ENCODE measurements at regions not wholly inside any gene's neighbourhood (a gene's known extent, or its start where the extent isn't known, plus 50 kb on each side); places are given as distances from the start of the nearest gene placed in this dataset.
A peak's percentile ranks its signal among the peaks of the same experiment; 100 is the strongest.

DNA sequence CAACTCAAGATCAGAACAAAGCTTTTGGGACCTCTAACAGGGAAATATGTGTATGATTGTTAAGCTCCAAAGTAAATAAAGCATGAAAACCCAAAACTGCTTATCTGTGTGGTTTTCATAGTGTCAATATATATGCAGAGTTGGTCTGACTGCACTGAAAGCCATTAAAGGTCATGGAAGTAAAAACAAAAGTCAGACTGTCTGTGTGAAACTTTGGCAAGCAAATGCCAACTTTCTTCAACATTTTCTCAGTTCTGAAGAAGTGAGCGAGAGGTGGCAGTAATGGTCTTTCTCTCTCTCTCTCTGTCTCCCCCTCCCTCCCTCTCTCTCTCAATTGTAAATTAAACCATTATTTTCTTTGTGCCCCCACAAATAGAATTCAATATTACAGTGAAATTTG lies 100.1 kb upstream of the S1PR1 start (continued):
- TF ChIP-seq, protein P1, sequence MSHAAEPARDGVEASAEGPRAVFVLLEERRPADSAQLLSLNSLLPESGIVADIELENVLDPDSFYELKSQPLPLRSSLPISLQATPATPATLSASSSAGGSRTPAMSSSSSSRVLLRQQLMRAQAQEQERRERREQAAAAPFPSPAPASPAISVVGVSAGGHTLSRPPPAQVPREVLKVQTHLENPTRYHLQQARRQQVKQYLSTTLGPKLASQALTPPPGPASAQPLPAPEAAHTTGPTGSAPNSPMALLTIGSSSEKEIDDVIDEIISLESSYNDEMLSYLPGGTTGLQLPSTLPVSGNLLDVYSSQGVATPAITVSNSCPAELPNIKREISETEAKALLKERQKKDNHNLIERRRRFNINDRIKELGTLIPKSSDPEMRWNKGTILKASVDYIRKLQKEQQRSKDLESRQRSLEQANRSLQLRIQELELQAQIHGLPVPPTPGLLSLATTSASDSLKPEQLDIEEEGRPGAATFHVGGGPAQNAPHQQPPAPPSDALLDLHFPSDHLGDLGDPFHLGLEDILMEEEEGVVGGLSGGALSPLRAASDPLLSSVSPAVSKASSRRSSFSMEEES (CRISPR knock-in tag; IDR thresholded peaks at IDR 0.05) = no peak
- TF ChIP-seq ZNF879 (CRISPR knock-in tag; IDR thresholded peaks at IDR 0.05) (no peak), ZNF816 (CRISPR knock-in tag; IDR thresholded peaks at IDR 0.05; ENCODE audit: borderline replicate concordance) (no peak), ZFY (CRISPR knock-in tag; IDR thresholded peaks at IDR 0.05) (no peak), FOXO1 (CRISPR knock-in tag; IDR thresholded peaks at IDR 0.05) (peak; percentile 11; the same call in 1 of the 2 replicates), ZNF660 (CRISPR knock-in tag; IDR thresholded peaks at IDR 0.05; ENCODE audit: borderline replicate concordance, low read depth) (no peak), HOXA7 (CRISPR knock-in tag; IDR thresholded peaks at IDR 0.05) (no peak), ZNF263 (CRISPR knock-in tag; IDR thresholded peaks at IDR 0.05) (no peak), SALL1 (CRISPR knock-in tag; IDR thresholded peaks at IDR 0.05) (peak; percentile 52; the same call in 1 of the 2 replicates), PCBP2 (optimal IDR thresholded peaks at IDR 0.05; ENCODE audit: low read depth, low read length, poor library complexity, severe bottlenecking) (no peak), KMT2A (CRISPR knock-in tag; IDR thresholded peaks at IDR 0.05) (no peak), SP5 (CRISPR knock-in tag; IDR thresholded peaks at IDR 0.05; ENCODE audit: borderline replicate concordance, low read depth) (no peak), HES4 (CRISPR knock-in tag; IDR thresholded peaks at IDR 0.05; ENCODE audit: borderline replicate concordance) (no peak), ZNF501 (CRISPR knock-in tag; IDR thresholded peaks at IDR 0.05) (no peak), ZNF552 (CRISPR knock-in tag; IDR thresholded peaks at IDR 0.05; ENCODE audit: borderline replicate concordance) (no peak), ZBTB20 (CRISPR knock-in tag; IDR thresholded peaks at IDR 0.05; ENCODE audit: borderline replicate concordance, low read depth) (peak; percentile 56; the same call in 1 of the 2 replicates), ZSCAN20 (CRISPR knock-in tag; IDR thresholded peaks at IDR 0.05; ENCODE audit: borderline replicate concordance) (no peak), ZFP62 (CRISPR knock-in tag; IDR thresholded peaks at IDR 0.05) (no peak), SRY (CRISPR knock-in tag; IDR thresholded peaks at IDR 0.05) (no peak), NCOR1 (IDR thresholded peaks at IDR 0.05; ENCODE audit: borderline replicate concordance, low read length) (peak; percentile 47; the same call in 1 of the 2 replicates), SRF (IDR thresholded peaks at IDR 0.05; ENCODE audit: low read depth, low read length) (0 out of 2 replicates have a peak, but pooled peaks have one; percentile 51), ZNF557 (CRISPR knock-in tag; IDR thresholded peaks at IDR 0.05) (no peak)
- TF ChIP-seq, protein P2, sequence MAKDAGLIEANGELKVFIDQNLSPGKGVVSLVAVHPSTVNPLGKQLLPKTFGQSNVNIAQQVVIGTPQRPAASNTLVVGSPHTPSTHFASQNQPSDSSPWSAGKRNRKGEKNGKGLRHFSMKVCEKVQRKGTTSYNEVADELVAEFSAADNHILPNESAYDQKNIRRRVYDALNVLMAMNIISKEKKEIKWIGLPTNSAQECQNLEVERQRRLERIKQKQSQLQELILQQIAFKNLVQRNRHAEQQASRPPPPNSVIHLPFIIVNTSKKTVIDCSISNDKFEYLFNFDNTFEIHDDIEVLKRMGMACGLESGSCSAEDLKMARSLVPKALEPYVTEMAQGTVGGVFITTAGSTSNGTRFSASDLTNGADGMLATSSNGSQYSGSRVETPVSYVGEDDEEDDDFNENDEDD (CRISPR knock-in tag; IDR thresholded peaks at IDR 0.05; ENCODE audit: borderline replicate concordance) = no peak
- TF ChIP-seq, protein P3, sequence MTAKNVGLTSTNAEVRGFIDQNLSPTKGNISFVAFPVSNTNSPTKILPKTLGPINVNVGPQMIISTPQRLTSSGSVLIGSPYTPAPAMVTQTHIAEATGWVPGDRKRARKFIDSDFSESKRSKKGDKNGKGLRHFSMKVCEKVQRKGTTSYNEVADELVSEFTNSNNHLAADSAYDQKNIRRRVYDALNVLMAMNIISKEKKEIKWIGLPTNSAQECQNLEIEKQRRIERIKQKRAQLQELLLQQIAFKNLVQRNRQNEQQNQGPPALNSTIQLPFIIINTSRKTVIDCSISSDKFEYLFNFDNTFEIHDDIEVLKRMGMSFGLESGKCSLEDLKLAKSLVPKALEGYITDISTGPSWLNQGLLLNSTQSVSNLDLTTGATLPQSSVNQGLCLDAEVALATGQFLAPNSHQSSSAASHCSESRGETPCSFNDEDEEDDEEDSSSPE (CRISPR knock-in tag; IDR thresholded peaks at IDR 0.05) = no peak
- TF ChIP-seq, protein P4, sequence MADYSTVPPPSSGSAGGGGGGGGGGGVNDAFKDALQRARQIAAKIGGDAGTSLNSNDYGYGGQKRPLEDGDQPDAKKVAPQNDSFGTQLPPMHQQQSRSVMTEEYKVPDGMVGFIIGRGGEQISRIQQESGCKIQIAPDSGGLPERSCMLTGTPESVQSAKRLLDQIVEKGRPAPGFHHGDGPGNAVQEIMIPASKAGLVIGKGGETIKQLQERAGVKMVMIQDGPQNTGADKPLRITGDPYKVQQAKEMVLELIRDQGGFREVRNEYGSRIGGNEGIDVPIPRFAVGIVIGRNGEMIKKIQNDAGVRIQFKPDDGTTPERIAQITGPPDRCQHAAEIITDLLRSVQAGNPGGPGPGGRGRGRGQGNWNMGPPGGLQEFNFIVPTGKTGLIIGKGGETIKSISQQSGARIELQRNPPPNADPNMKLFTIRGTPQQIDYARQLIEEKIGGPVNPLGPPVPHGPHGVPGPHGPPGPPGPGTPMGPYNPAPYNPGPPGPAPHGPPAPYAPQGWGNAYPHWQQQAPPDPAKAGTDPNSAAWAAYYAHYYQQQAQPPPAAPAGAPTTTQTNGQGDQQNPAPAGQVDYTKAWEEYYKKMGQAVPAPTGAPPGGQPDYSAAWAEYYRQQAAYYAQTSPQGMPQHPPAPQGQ (CRISPR knock-in tag; IDR thresholded peaks at IDR 0.05; ENCODE audit: borderline replicate concordance) = no peak
- TF ChIP-seq, protein P5, sequence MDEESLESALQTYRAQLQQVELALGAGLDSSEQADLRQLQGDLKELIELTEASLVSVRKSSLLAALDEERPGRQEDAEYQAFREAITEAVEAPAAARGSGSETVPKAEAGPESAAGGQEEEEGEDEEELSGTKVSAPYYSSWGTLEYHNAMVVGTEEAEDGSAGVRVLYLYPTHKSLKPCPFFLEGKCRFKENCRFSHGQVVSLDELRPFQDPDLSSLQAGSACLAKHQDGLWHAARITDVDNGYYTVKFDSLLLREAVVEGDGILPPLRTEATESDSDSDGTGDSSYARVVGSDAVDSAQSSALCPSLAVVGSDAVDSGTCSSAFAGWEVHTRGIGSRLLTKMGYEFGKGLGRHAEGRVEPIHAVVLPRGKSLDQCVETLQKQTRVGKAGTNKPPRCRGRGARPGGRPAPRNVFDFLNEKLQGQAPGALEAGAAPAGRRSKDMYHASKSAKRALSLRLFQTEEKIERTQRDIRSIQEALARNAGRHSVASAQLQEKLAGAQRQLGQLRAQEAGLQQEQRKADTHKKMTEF (CRISPR knock-in tag; IDR thresholded peaks at IDR 0.05) = 0 out of 2 replicates have a peak, but pooled peaks have one; percentile 36

All from HepG2 (cell line).